Fibroblast of lung (primary cell): ENCODE measurements at regions not wholly inside any gene's neighbourhood (a gene's known extent, or its start where the extent isn't known, plus 50 kb on each side); places are given as distances from the start of the nearest gene placed in this dataset.

Experiments used
- EZH2 ChIP-seq: IDR thresholded peaks from 2 replicates; pipeline ENCODE4 v1.5.1; 2012; ENCODE audit warnings: low read length, control low read depth, mild to moderate bottlenecking; ENCODE audit errors: missing control alignments
- TF ChIP-seq, protein P1 (sequence below), 2 donors: IDR thresholded peaks in 1 of 2; conservative IDR thresholded peaks in 1 of 2; 1 replicate in 1 of 2; 2 replicates in 1 of 2; pipeline ENCODE4 v1.5.1; 2011 to 2012; ENCODE audit warnings: low read length in 2 of 2, control low read depth in 1 of 2, inconsistent platforms in 1 of 2, low read depth in 1 of 2, mild to moderate bottlenecking in 1 of 2

DNA sequence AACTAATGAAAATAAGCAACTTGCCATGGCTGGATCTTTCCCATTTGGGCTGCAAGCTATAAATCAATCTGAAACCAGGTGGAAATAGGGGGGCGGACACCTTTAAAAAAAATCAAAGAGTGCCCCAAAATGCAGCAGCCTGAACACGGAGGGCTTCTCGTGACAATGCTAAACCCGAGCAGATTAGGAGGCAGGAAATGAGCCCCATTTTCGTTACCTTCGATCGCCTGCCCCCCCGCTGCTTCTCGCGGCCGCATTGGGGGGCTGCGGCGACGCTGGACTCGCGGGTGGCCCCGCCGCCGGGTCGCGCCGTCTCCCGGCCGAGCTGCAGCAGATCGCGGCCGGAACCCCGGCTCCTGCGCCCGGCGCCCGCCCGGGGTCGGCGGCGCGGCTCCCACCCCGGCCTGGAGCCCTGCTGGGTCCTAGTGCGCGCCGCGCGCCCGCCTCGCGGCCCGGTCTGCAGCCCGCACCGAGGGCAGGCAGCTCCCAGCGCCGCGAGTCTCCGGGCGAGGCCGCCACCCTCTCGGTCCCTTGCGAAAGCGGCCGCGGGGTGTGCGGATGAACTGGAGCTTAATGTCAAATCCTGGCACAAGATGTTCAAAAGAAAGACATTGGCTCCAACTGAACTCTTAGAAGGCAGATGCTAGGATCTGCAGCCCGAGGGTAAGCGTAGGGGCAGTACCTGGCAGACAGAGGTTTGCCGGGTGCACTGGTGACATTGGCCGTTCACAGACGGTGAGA, 201.9 kb upstream of the FOXN3 start:
- TF ChIP-seq, protein P1, sequence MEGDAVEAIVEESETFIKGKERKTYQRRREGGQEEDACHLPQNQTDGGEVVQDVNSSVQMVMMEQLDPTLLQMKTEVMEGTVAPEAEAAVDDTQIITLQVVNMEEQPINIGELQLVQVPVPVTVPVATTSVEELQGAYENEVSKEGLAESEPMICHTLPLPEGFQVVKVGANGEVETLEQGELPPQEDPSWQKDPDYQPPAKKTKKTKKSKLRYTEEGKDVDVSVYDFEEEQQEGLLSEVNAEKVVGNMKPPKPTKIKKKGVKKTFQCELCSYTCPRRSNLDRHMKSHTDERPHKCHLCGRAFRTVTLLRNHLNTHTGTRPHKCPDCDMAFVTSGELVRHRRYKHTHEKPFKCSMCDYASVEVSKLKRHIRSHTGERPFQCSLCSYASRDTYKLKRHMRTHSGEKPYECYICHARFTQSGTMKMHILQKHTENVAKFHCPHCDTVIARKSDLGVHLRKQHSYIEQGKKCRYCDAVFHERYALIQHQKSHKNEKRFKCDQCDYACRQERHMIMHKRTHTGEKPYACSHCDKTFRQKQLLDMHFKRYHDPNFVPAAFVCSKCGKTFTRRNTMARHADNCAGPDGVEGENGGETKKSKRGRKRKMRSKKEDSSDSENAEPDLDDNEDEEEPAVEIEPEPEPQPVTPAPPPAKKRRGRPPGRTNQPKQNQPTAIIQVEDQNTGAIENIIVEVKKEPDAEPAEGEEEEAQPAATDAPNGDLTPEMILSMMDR (conservative IDR thresholded peaks at IDR 0.05 in 1 of 2, IDR thresholded peaks at IDR 0.05 in 1 of 2; ENCODE audit: low read depth in 1 of 2, low read length in 2 of 2) = no peak
- no peak for TF ChIP-seq EZH2
